GM21576 (cell line): ENCODE measurements at regions not wholly inside any gene's neighbourhood (a gene's known extent, or its start where the extent isn't known, plus 50 kb on each side); places are given as distances from the start of the nearest gene placed in this dataset.
"Not testable (repeated sequence)": the region's sequence is repeated elsewhere in the genome, so short reads cannot be mapped to it uniquely, and the experiment has no call there.

ENCODE experiments used
- ATAC-seq: cut with Tn5 transposase; IDR thresholded peaks from one replicate; pipeline ENCODE4 v1.9.1; 2021; ENCODE audit warnings: mild to moderate bottlenecking, moderate library complexity; ENCODE audit not compliant: unreplicated experiment

GRCh38 chr16:65375651-65376050 lies 253.8 kb upstream of the CDH11 start:
- no peak for ATAC-seq

DNA sequence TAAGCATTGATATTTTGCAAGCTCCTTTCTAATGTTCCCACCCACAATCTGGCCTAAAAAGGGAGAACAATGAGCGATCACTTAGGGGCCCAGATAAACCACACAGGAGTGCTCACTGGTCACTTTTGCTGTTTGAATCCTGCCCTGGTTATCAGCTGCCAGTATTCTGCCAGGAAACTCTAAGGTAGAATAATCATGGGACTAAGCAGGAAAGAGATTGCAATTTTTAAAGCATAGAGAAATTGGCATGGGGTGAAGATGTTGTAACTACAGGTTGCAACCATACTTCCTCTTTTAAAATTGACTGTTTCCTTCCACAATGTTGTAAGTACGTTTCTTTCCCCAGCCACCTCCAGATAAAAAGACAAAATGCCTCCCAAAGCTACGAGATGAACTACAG lies 251.2 kb upstream of the CDH11 start:
- ATAC-seq, result no peak

DNA sequence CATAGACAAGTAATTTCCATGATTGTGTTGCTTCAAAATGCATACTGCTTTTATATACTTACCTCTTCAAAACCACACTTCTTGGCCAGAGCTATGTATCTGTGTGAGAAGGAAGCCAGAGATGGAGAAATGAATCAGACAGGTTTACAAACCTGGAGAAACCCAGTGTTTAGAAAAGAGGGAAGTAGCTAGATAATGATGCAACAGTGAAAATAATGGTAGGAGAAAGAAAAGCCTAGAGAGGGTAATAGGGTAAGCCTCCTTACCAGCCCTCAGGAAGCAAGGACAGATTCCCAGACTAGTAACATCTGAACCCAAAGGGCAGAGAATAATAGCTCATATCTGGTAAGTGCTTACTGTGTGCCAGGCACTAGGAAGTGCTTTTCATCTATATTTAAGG lies 250.3 kb upstream of the CDH11 start:
- no peak for ATAC-seq

DNA sequence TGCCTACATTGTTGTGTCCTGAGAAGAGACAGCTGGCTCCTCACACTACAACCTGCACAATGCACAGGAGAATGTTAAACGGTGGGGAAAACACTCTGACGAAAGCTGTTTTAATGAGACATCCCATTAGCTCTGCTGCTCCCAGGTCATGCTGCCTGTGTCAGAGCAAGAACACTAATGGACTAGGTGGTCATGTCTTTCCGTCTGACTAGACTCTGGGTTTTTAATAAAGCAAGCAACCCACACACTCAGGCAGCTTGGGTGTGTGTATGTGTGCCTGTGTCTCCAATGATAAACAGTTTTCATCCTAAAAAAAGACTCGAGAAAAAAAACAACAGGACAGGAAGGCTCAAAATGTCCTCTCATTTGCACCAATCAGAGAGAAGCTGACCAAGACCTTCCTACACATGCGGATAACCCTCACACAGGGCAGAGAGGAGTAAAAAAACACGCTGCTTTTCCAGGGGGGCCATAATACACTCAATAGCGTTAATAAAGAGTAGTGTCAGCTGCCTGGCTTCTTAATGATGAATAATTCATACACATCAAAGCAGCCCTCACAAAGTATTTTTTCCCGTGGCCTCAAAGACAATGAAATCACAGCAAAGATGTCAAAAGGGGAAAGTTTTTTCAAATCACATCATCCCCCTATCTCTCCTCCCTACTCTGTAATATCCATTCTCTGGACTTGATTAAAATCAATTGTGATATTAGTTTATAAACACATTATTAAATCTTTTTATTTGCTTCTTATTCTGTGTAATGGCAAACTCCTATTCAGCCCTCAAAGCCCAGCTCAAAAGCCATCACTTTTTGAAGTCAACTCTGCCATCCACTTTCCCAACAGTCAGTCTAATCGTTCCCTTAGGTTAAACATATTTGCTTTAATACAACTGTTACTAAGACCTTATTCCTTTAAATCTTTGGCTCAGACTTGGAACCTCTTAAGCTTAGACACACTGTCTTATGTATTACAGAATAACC lies 244.2 kb upstream of the CDH11 start:
- no peak for ATAC-seq

DNA sequence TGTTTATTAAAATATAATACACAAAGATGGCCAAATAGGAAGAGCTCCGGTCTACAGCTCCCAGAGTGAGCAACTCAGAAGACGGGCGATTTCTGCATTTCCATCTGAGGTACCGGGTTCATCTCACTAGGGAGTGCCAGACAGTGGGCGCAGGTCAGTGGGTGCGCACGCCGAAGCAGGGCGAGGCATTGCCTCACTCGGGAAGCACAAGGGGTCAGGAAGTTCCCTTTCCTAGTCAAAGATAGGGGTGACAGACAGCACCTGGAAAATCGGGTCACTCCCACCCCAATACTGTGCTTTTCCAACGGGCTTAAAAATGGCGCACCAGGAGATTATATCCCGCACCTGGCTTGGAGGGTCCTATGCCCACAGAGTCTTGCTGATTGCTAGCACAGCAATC lies 234.9 kb upstream of the CDH11 start:
- not testable (repeated sequence) for ATAC-seq

DNA sequence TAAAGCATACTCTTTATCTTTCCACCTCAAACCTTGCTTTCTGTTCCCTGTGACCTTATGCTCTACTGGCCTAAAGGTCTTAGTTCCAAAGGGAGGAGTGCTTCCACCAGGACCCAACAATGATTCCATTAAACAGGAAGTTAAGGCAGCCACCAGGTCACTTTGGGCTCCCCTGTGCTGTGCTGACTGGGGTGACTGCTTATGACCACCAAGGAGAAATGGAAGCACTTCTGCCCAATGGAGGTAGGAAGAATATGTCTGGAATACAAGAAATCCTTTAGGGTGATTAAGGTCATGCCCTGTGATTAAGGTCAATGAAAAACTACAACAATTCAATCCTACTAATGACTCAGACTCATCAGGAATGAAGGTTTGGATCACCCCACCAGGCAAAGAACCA lies 233.8 kb upstream of the CDH11 start:
- ATAC-seq, result no peak

DNA sequence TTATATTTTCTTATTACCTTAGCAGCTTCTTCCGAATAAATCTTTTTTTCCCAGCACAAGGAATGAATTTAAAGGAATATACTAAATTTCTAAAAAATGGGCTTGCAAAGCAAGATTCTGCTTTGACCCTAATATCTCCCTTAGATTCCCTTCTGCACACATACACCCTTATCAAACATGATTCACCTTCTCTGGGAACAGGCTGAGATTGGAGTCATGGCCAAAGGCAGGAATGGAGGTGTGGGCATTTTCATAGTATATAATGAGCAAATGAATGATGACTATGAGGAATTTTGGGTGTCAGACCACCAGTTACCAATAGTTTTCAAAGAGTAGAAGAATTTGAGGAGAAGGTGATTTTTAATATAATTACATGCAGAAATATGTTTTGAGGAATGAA lies 231.3 kb upstream of the CDH11 start:
- ATAC-seq, result no peak

- ATAC-seq, result no peak
Measured at GRCh38 chr16:65349626-65350025, 227.8 kb upstream of the CDH11 start.

DNA sequence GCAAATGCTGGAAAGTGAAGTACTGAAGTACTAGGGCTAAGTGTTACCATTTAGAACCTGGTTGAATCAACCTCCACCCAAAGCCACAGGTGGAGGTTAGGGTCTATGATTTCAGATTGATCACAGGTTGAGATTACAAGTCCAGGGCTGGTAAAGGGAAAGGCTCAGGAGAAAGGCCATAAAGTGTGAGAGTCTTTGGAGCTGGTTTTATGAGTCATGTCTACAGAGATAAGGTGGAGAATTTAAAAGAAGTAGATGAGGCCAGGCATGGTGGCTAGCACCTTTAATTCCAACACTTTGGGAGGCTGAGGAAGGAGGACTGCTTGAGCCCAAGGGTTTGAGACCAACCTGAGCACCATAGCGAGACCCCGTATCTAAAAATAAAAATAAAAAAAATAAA lies 221.7 kb upstream of the CDH11 start:
- ATAC-seq, result no peak

DNA sequence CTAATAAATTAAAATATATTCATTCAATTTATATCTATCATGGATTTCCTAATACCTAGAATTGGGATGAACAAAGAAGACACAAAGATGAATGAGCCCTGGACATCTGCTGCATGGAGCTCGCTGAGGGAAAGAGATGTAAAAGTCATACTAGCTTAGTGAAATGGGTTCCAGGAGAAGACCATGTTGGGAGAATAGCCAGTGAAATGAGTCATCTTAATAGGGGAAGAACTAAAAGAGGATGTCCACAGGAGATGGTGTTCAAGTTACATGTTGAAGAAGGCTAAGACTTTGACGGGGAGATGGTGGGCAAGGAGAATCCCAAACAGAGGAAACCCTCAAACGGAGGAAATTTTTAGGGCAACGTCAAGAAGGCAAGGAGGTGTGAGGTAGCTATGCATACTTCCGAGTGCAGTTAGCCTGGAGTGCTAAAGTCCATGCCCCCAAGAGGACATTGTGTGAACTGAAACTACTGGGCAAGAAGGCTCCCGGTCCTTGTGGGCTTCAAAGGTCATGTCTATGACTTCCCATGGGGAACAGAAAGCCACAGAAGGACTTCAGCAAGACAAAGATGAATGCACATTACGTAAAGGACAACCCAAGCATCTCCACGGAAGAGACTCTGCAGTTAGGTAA lies 220.5 kb upstream of the CDH11 start:
- ATAC-seq, result no peak

DNA sequence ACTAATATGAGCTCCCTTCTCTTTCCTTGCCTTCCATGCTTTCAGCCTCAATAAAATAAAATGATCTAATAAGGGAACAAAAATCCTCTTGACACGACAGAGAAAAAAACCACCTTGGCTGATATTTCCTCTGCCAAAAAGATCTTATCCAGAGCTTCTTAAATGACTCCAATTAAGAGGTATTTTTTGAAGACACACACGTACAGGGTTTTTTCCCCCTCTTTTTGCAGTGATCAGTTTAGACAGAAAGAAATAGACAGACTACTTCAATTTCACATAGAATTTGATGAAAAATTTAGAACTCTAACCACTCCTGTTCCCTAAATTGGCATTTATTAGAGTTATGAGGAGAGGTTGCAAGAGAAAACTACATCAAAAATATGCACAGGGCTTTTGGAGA lies 217.2 kb upstream of the CDH11 start:
- ATAC-seq, result no peak

GRCh38 chr16:65336160-65336559 lies 214.3 kb upstream of the CDH11 start:
- no peak for ATAC-seq

- ATAC-seq, result no peak
Measured at GRCh38 chr16:65334081-65334480, 212.2 kb upstream of the CDH11 start.

DNA sequence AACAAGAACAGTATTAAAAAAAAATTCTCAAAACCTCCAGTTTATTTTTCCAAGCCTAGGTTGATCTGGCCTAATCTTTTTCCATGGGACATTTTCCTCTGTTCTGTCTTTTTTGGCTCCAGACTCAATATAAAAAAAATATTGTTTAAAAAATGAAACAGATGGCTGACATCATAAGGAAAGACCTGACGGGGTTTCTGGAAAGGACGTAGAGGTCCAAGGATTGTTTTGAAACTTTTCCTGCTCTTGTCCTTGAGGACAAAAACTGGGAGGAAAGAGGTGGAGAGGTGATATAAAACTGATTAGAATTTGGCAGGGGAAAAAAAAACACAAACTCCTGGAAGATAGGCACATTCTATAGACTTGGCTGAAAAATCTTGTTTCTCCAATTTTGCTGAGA lies 211.4 kb upstream of the CDH11 start:
- ATAC-seq, result no peak

- no peak for ATAC-seq
Measured at GRCh38 chr16:65327346-65327745, 205.5 kb upstream of the CDH11 start.

GRCh38 chr16:65323655-65324237 lies 201.9 kb upstream of the CDH11 start:
- ATAC-seq, result no peak

- no peak for ATAC-seq
Measured at GRCh38 chr16:65319621-65320231, 197.9 kb upstream of the CDH11 start.

DNA sequence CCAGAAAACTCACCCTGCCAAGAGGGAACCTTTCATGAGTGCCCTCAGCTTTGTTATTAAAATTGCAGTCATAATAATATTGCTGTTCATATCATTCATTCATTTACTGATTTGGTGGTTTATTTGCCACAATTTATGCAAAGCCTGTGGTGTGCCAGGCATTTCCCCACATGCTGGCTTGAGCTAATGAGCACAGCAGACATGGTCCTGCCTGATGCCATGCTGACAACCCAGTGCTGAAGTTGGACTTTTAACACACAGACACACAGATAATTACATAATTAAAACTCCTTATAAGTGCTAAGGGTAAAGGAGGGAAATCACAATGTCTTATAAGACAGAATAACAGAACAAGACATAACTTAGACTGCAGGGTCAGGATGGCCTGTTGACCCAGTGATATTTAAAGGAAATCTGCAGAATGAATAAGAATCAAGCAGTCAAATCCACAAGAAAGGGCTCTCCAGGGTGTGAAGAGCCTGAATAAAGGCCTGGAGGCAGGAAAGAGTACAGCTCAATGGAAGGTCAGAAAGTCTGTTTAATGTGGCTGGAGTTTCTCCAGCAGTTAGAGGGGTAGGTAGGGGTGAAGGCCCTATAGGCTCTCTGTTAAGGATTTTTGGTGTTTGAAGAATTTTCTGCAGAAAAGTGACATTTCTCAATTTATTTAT lies 196.9 kb upstream of the CDH11 start:
- no peak for ATAC-seq

- no peak for ATAC-seq
Measured at GRCh38 chr16:65318138-65318537, 196.3 kb upstream of the CDH11 start.

GRCh38 chr16:65316808-65317207 lies 194.9 kb upstream of the CDH11 start:
- ATAC-seq, result no peak
